ENCODE measurements at regions not wholly inside any gene's neighbourhood (a gene's known extent, or its start where the extent isn't known, plus 50 kb on each side); places are given as distances from the start of the nearest gene placed in this dataset.

- H3K4me3 ChIP-seq (ENCODE audit: low read length), result no peak overlapping the region
- no peaks in the 10 kb centered on the region for H3K27me3 ChIP-seq (ENCODE audit: control insufficient read depth in 2 of 2, insufficient read depth in 2 of 2, low read length in 2 of 2)
- peaks cover 0 to 6% (median 2%) of the 10 kb centered on the region in 11 donors for H3K9me3 Mint-ChIP-seq
- H3K4me1 Mint-ChIP-seq, result peaks cover 0 to 1% (median 0%) of the 10 kb centered on the region in 7 donors
- no peaks in the 10 kb centered on the region for H3K36me3 ChIP-seq (ENCODE audit: control insufficient read depth in 2 of 3, insufficient read depth in 3 of 3, low read length in 3 of 3)
- intact Hi-C loops (cut with micrococcal nuclease), result no loop called here
- CTCF ChIA-PET, result interaction anchor here (0.6 kb wide), 1 partner anchor 13 kb away, joined by 4 read pairs; no protein-coding TSS in a partner anchor
- no peak overlapping the region for H3K27ac ChIP-seq (ENCODE audit: low read depth, low read length)
- no peak overlapping the region for H3K27ac Mint-ChIP-seq
- H3K36me3 Mint-ChIP-seq, result no peaks in the 10 kb centered on the region
- no peaks in the 10 kb centered on the region for H3K4me1 ChIP-seq (ENCODE audit: control insufficient read depth in 2 of 2, insufficient read depth in 2 of 2, low read length in 2 of 2)
- POLR2A ChIA-PET, result no interaction called here
- ATAC-seq, result no peak
- H3K9me3 ChIP-seq (ENCODE audit: control insufficient read depth in 2 of 3, low read length in 3 of 3), result no peaks in the 10 kb centered on the region
- H3K27me3 Mint-ChIP-seq, result peaks cover 0 to 35% (median 4%) of the 10 kb centered on the region in 5 donors
- DNase-seq, result no peak
- H3K4me3 Mint-ChIP-seq, result no peak overlapping the region
Measured at GRCh38 chr11:127275774-127276173, 275.2 kb upstream of the KIRREL3 start.

GRCh38 chr11:127274328-127274676 lies 273.7 kb upstream of the KIRREL3 start:
- Mint-ChIP-seq H3K27ac (no peak overlapping the region), H3K4me3 (no peak overlapping the region), H3K27me3 (peaks cover 0 to 43% (median 4%) of the 10 kb centered on the region in 5 donors), H3K9me3 (peaks cover 0 to 5% (median 2%) of the 10 kb centered on the region in 11 donors), H3K36me3 (peaks cover 0 to 5% (median 0%) of the 10 kb centered on the region in 5 donors), H3K4me1 (peaks cover 0 to 1% (median 0%) of the 10 kb centered on the region in 7 donors)
- Histone ChIP-seq H3K27ac (ENCODE audit: low read depth, low read length) (no peak overlapping the region), H3K4me1 (ENCODE audit: control insufficient read depth in 2 of 2, insufficient read depth in 2 of 2, low read length in 2 of 2) (no peaks in the 10 kb centered on the region), H3K36me3 (ENCODE audit: control insufficient read depth in 2 of 3, insufficient read depth in 3 of 3, low read length in 3 of 3) (no peaks in the 10 kb centered on the region), H3K9me3 (ENCODE audit: control insufficient read depth in 2 of 3, low read length in 3 of 3) (no peaks in the 10 kb centered on the region), H3K27me3 (ENCODE audit: control insufficient read depth in 2 of 2, insufficient read depth in 2 of 2, low read length in 2 of 2) (no peaks in the 10 kb centered on the region), H3K4me3 (ENCODE audit: low read length) (no peak overlapping the region)
- POLR2A ChIA-PET, result no interaction called here
- no peak for ATAC-seq
- DNase-seq, result no peak
- CTCF ChIA-PET, result no interaction called here
- intact Hi-C loops (cut with micrococcal nuclease), result no loop called here

- no peaks in the 10 kb centered on the region for H3K4me1 ChIP-seq (ENCODE audit: control insufficient read depth in 2 of 2, insufficient read depth in 2 of 2, low read length in 2 of 2)
- no peak overlapping the region for H3K4me3 Mint-ChIP-seq
- H3K36me3 Mint-ChIP-seq, result peaks cover 0 to 5% (median 0%) of the 10 kb centered on the region in 5 donors
- no peak overlapping the region for H3K27ac Mint-ChIP-seq
- no peaks in the 10 kb centered on the region for H3K9me3 ChIP-seq (ENCODE audit: control insufficient read depth in 2 of 3, low read length in 3 of 3)
- no peak overlapping the region for H3K27ac ChIP-seq (ENCODE audit: low read depth, low read length)
- peaks cover 0 to 5% (median 2%) of the 10 kb centered on the region in 11 donors for H3K9me3 Mint-ChIP-seq
- H3K36me3 ChIP-seq (ENCODE audit: control insufficient read depth in 2 of 3, insufficient read depth in 3 of 3, low read length in 3 of 3), result no peaks in the 10 kb centered on the region
- intact Hi-C loops (cut with micrococcal nuclease), result no loop called here
- no peak overlapping the region for H3K4me3 ChIP-seq (ENCODE audit: low read length)
- peaks cover 0 to 1% (median 0%) of the 10 kb centered on the region in 7 donors for H3K4me1 Mint-ChIP-seq
- ATAC-seq, result no peak
- H3K27me3 Mint-ChIP-seq, result peaks cover 0 to 43% (median 4%) of the 10 kb centered on the region in 5 donors
- ChIA-PET POLR2A (no interaction called here), CTCF (no interaction called here)
- no peaks in the 10 kb centered on the region for H3K27me3 ChIP-seq (ENCODE audit: control insufficient read depth in 2 of 2, insufficient read depth in 2 of 2, low read length in 2 of 2)
- DNase-seq, result no peak
Measured at GRCh38 chr11:127273593-127274327, 273.2 kb upstream of the KIRREL3 start.

- Histone ChIP-seq H3K27me3 (ENCODE audit: control insufficient read depth in 2 of 2, insufficient read depth in 2 of 2, low read length in 2 of 2) (no peaks in the 10 kb centered on the region), H3K4me3 (ENCODE audit: low read length) (no peak overlapping the region), H3K9me3 (ENCODE audit: control insufficient read depth in 2 of 3, low read length in 3 of 3) (no peaks in the 10 kb centered on the region), H3K27ac (ENCODE audit: low read depth, low read length) (no peak overlapping the region), H3K4me1 (ENCODE audit: control insufficient read depth in 2 of 2, insufficient read depth in 2 of 2, low read length in 2 of 2) (no peaks in the 10 kb centered on the region), H3K36me3 (ENCODE audit: control insufficient read depth in 2 of 3, insufficient read depth in 3 of 3, low read length in 3 of 3) (no peaks in the 10 kb centered on the region)
- Mint-ChIP-seq H3K4me3 (no peak overlapping the region), H3K4me1 (peaks cover 0 to 1% (median 0%) of the 10 kb centered on the region in 7 donors), H3K36me3 (peaks cover 0 to 5% (median 0%) of the 10 kb centered on the region in 5 donors), H3K27me3 (peaks cover 0 to 44% (median 4%) of the 10 kb centered on the region in 5 donors), H3K9me3 (peaks cover 0 to 10% (median 2%) of the 10 kb centered on the region in 11 donors), H3K27ac (no peak overlapping the region)
- intact Hi-C loops (cut with micrococcal nuclease), result no loop called here
- ATAC-seq (no peak), DNase-seq (no peak)
- ChIA-PET POLR2A (no interaction called here), CTCF (no interaction called here)
Measured at GRCh38 chr11:127270851-127271250, 270.3 kb upstream of the KIRREL3 start.

GRCh38 chr11:127269911-127270310 lies 269.3 kb upstream of the KIRREL3 start:
- Mint-ChIP-seq H3K27me3 (peaks cover 0 to 41% (median 4%) of the 10 kb centered on the region in 5 donors), H3K4me1 (peaks cover 0 to 1% (median 0%) of the 10 kb centered on the region in 7 donors), H3K4me3 (no peak overlapping the region), H3K9me3 (peaks cover 0 to 13% (median 2%) of the 10 kb centered on the region in 11 donors), H3K36me3 (peaks cover 0 to 5% (median 0%) of the 10 kb centered on the region in 5 donors), H3K27ac (no peak overlapping the region)
- intact Hi-C loops (cut with micrococcal nuclease), result no loop called here
- H3K9me3 ChIP-seq (ENCODE audit: control insufficient read depth in 2 of 3, low read length in 3 of 3), result no peaks in the 10 kb centered on the region
- H3K27ac ChIP-seq (ENCODE audit: low read depth, low read length), result no peak overlapping the region
- POLR2A ChIA-PET, result no interaction called here
- no peak for DNase-seq
- H3K36me3 ChIP-seq (ENCODE audit: control insufficient read depth in 2 of 3, insufficient read depth in 3 of 3, low read length in 3 of 3), result no peaks in the 10 kb centered on the region
- H3K4me3 ChIP-seq (ENCODE audit: low read length), result no peak overlapping the region
- H3K27me3 ChIP-seq (ENCODE audit: control insufficient read depth in 2 of 2, insufficient read depth in 2 of 2, low read length in 2 of 2), result no peaks in the 10 kb centered on the region
- H3K4me1 ChIP-seq (ENCODE audit: control insufficient read depth in 2 of 2, insufficient read depth in 2 of 2, low read length in 2 of 2), result no peaks in the 10 kb centered on the region
- ATAC-seq, result no peak
- CTCF ChIA-PET, result no interaction called here

GRCh38 chr11:127268932-127269331 lies 268.4 kb upstream of the KIRREL3 start:
- no peak overlapping the region for H3K4me3 Mint-ChIP-seq
- peaks cover 0 to 13% (median 0%) of the 10 kb centered on the region in 11 donors for H3K9me3 Mint-ChIP-seq
- H3K27ac ChIP-seq (ENCODE audit: low read depth, low read length), result no peak overlapping the region
- no peak overlapping the region for H3K27ac Mint-ChIP-seq
- DNase-seq (no peak), ATAC-seq (no peak)
- intact Hi-C loops (cut with micrococcal nuclease), result no loop called here
- no peaks in the 10 kb centered on the region for H3K4me1 ChIP-seq (ENCODE audit: control insufficient read depth in 2 of 2, insufficient read depth in 2 of 2, low read length in 2 of 2)
- no peak overlapping the region for H3K4me3 ChIP-seq (ENCODE audit: low read length)
- POLR2A ChIA-PET, result no interaction called here
- CTCF ChIA-PET, result no interaction called here
- H3K4me1 Mint-ChIP-seq, result no peaks in the 10 kb centered on the region
- H3K27me3 Mint-ChIP-seq, result peaks cover 0 to 36% (median 4%) of the 10 kb centered on the region in 5 donors
- no peaks in the 10 kb centered on the region for H3K9me3 ChIP-seq (ENCODE audit: control insufficient read depth in 2 of 3, low read length in 3 of 3)
- no peaks in the 10 kb centered on the region for H3K27me3 ChIP-seq (ENCODE audit: control insufficient read depth in 2 of 2, insufficient read depth in 2 of 2, low read length in 2 of 2)
- no peaks in the 10 kb centered on the region for H3K36me3 ChIP-seq (ENCODE audit: control insufficient read depth in 2 of 3, insufficient read depth in 3 of 3, low read length in 3 of 3)
- peaks cover 0 to 5% (median 0%) of the 10 kb centered on the region in 5 donors for H3K36me3 Mint-ChIP-seq

- Mint-ChIP-seq H3K36me3 (peaks cover 0 to 5% (median 0%) of the 10 kb centered on the region in 5 donors), H3K4me3 (no peak overlapping the region), H3K4me1 (no peaks in the 10 kb centered on the region), H3K9me3 (peaks cover 0 to 13% (median 0%) of the 10 kb centered on the region in 11 donors), H3K27me3 (peaks cover 0 to 36% (median 4%) of the 10 kb centered on the region in 5 donors), H3K27ac (no peak overlapping the region)
- H3K27ac ChIP-seq (ENCODE audit: low read depth, low read length), result no peak overlapping the region
- H3K36me3 ChIP-seq (ENCODE audit: control insufficient read depth in 2 of 3, insufficient read depth in 3 of 3, low read length in 3 of 3), result no peaks in the 10 kb centered on the region
- ChIA-PET CTCF (no interaction called here), POLR2A (no interaction called here)
- H3K4me3 ChIP-seq (ENCODE audit: low read length), result no peak overlapping the region
- intact Hi-C loops (cut with micrococcal nuclease), result no loop called here
- ATAC-seq (no peak), DNase-seq (no peak)
- no peaks in the 10 kb centered on the region for H3K4me1 ChIP-seq (ENCODE audit: control insufficient read depth in 2 of 2, insufficient read depth in 2 of 2, low read length in 2 of 2)
- H3K27me3 ChIP-seq (ENCODE audit: control insufficient read depth in 2 of 2, insufficient read depth in 2 of 2, low read length in 2 of 2), result no peaks in the 10 kb centered on the region
- H3K9me3 ChIP-seq (ENCODE audit: control insufficient read depth in 2 of 3, low read length in 3 of 3), result no peaks in the 10 kb centered on the region
Measured at GRCh38 chr11:127268521-127268920, 268.0 kb upstream of the KIRREL3 start.

All from naive thymus-derived CD4-positive, alpha-beta T cell (primary cell).